ENCODE measurements at regions not wholly inside any gene's neighbourhood (a gene's known extent, or its start where the extent isn't known, plus 50 kb on each side); places are given as distances from the start of the nearest gene placed in this dataset.
"Not testable (repeated sequence)": the region's sequence is repeated elsewhere in the genome, so short reads cannot be mapped to it uniquely, and the experiment has no call there.

DNA sequence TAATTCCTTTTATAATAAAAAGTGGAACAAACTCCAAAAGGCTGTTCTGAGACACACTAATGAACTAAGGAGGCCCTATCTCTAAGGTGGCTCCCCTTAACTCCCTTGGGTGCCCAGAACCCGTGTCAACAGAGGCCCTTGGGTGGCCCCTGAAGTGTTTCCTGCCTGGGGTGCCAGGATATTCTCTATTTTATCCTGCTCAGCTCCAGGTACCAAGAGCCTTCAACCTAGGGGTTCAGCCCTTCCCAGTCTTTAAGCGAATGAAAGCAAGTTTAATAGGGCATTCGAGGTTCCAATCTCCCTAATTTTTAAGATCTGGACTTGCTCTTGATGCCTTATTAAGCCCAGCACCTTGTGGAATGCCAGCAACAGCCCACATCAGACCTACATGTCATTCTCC is 64.4 kb upstream of the MYO3A start:
- no peak for DNase-seq

DNA sequence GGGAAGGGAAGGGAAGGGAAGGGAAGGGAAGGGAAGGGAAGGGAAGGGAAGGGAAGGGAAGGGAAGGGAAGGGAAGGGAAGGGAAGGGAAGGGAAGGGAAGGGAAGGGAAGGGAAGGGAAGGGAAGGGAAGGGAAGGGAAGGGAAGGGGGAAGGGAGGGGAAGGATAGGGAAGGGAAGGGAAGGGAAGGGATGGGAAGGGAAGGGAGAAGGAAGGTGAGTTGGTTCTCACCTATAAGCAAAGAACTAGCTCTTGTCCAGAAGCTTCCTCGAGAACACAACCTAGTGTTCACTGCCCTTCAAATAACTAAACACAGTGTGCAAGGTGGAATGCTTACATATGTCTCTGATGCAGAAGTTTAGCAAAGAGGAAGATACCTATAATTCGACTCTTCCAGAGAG is 59.6 kb upstream of the MYO3A start:
- DNase-seq = not testable (repeated sequence)

- no peak for DNase-seq
Observed at GRCh38 chr10:25875556-25876165, 58.4 kb upstream of the MYO3A start.

DNA sequence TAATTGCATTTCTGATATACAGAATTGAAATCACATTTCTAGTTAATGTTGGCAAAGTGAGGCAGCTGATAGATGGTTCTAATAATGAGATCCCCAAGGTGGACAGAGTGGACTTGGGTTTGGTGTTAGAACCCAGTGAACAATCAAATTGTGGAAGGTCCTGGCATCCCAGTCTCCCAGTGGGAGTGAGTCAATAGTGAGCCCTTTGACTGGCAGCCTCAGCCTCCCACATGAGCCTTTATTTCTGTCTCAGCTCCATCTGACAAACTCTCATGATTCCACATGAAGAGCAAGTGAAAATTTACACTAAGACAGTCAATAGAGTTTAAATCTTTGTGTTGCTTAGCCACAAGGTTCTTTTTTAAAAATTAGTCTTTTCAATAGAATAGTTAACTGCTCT is 56.7 kb upstream of the MYO3A start:
- no peak for DNase-seq
